HUES48 (cell line): ENCODE measurements at regions not wholly inside any gene's neighbourhood (a gene's known extent, or its start where the extent isn't known, plus 50 kb on each side); places are given as distances from the start of the nearest gene placed in this dataset.

ENCODE experiments used
- H3K27ac ChIP-seq: one replicate; pipeline ENCODE4 v1.7.0; 2013; ENCODE audit warnings: low read depth, low read length, inconsistent platforms
- H3K27me3 ChIP-seq: 2 replicates; pipeline ENCODE4 v1.6.1; 2013; ENCODE audit warnings: mild to moderate bottlenecking, low read length; ENCODE audit not compliant: control insufficient read depth, insufficient read depth
- H3K36me3 ChIP-seq: 2 replicates; pipeline ENCODE4 v1.6.1; 2013; ENCODE audit warnings: low read length; ENCODE audit not compliant: control insufficient read depth, insufficient read depth
- H3K4me1 ChIP-seq: 2 replicates; pipeline ENCODE4 v1.6.1; 2013; ENCODE audit warnings: mild to moderate bottlenecking, low read length; ENCODE audit not compliant: control insufficient read depth, insufficient read depth
- H3K4me3 ChIP-seq: 2 replicates; pipeline ENCODE4 v1.5.1; 2013; ENCODE audit warnings: mild to moderate bottlenecking, low read depth, low read length
- H3K9ac ChIP-seq: 2 replicates; pipeline ENCODE4 v1.6.1; 2013; ENCODE audit warnings: mild to moderate bottlenecking, low read depth, low read length, moderate library complexity
- H3K9me3 ChIP-seq: 2 replicates; pipeline ENCODE4 v1.6.1; 2013; ENCODE audit warnings: low read length; ENCODE audit not compliant: control insufficient read depth, insufficient read depth

GRCh38 chr1:216983823-216984222, 260.6 kb upstream of the ESRRG start:
- Histone ChIP-seq H3K9ac (no peak overlapping the region), H3K9me3 (no peaks in the 10 kb centered on the region), H3K27me3 (no peaks in the 10 kb centered on the region), H3K36me3 (no peaks in the 10 kb centered on the region), H3K4me3 (no peak overlapping the region), H3K4me1 (peaks cover 13% of the 10 kb centered on the region; the same call in 1 of the 2 replicates), H3K27ac (peak overlapping the region; percentile 60)

GRCh38 chr1:216961516-216961915, 238.3 kb upstream of the ESRRG start:
- Histone ChIP-seq H3K9me3 (no peaks in the 10 kb centered on the region), H3K36me3 (no peaks in the 10 kb centered on the region), H3K9ac (no peak overlapping the region), H3K4me1 (no peaks in the 10 kb centered on the region), H3K4me3 (no peak overlapping the region), H3K27me3 (no peaks in the 10 kb centered on the region), H3K27ac (no peak overlapping the region)

GRCh38 chr1:216960716-216961115, 237.5 kb upstream of the ESRRG start:
- Histone ChIP-seq H3K36me3 (no peaks in the 10 kb centered on the region), H3K4me3 (no peak overlapping the region), H3K4me1 (no peaks in the 10 kb centered on the region)

GRCh38 chr1:216958569-216958968, 235.3 kb upstream of the ESRRG start:
- Histone ChIP-seq H3K27me3 (no peaks in the 10 kb centered on the region), H3K4me1 (no peaks in the 10 kb centered on the region), H3K4me3 (no peak overlapping the region), H3K27ac (no peak overlapping the region), H3K9me3 (no peaks in the 10 kb centered on the region), H3K9ac (no peak overlapping the region), H3K36me3 (no peaks in the 10 kb centered on the region)

More at GRCh38 chr1:216960716-216961115, 237.5 kb upstream of the ESRRG start:
- Histone ChIP-seq H3K9ac (no peak overlapping the region), H3K27ac (no peak overlapping the region), H3K27me3 (no peaks in the 10 kb centered on the region), H3K9me3 (no peaks in the 10 kb centered on the region)

- H3K4me3 ChIP-seq = no peak overlapping the region
- H3K27ac ChIP-seq = no peak overlapping the region
- H3K4me1 ChIP-seq = peaks cover 18% of the 10 kb centered on the region
- H3K27me3 ChIP-seq = no peaks in the 10 kb centered on the region
- no peak overlapping the region for H3K9ac ChIP-seq
- H3K36me3 ChIP-seq = no peaks in the 10 kb centered on the region
- H3K9me3 ChIP-seq = no peaks in the 10 kb centered on the region
Measured at GRCh38 chr1:216953495-216953894, 230.3 kb upstream of the ESRRG start.

- H3K27me3 ChIP-seq = no peaks in the 10 kb centered on the region
- H3K4me1 ChIP-seq = peaks cover 18% of the 10 kb centered on the region
- H3K27ac ChIP-seq = no peak overlapping the region
- H3K4me3 ChIP-seq = no peak overlapping the region
- no peak overlapping the region for H3K9ac ChIP-seq
- H3K36me3 ChIP-seq = no peaks in the 10 kb centered on the region
- no peaks in the 10 kb centered on the region for H3K9me3 ChIP-seq
Measured at GRCh38 chr1:216952864-216953263, 229.6 kb upstream of the ESRRG start.

GRCh38 chr1:216945538-216946080, 222.4 kb upstream of the ESRRG start:
- H3K36me3 ChIP-seq = no peaks in the 10 kb centered on the region
- peak overlapping the region; percentile 20; the same call in 1 of the 2 replicates for H3K9ac ChIP-seq
- H3K27me3 ChIP-seq = no peaks in the 10 kb centered on the region
- H3K4me1 ChIP-seq = peaks cover 40% of the 10 kb centered on the region
- peak overlapping the region; percentile 76 for H3K27ac ChIP-seq
- H3K4me3 ChIP-seq = peak overlapping the region; percentile 25; the same call in 1 of the 2 replicates
- H3K9me3 ChIP-seq = no peaks in the 10 kb centered on the region

- Histone ChIP-seq H3K36me3 (no peaks in the 10 kb centered on the region), H3K27me3 (no peaks in the 10 kb centered on the region), H3K9ac (peak overlapping the region; percentile 20; the same call in 1 of the 2 replicates), H3K4me3 (peak overlapping the region; percentile 25; the same call in 1 of the 2 replicates), H3K9me3 (no peaks in the 10 kb centered on the region), H3K27ac (peak overlapping the region; percentile 76), H3K4me1 (peaks cover 42% of the 10 kb centered on the region)
Measured at GRCh38 chr1:216944864-216945510, 221.8 kb upstream of the ESRRG start.

- no peak overlapping the region for H3K4me3 ChIP-seq
- H3K4me1 ChIP-seq = peaks cover 44% of the 10 kb centered on the region
- H3K36me3 ChIP-seq = no peaks in the 10 kb centered on the region
- H3K27me3 ChIP-seq = no peaks in the 10 kb centered on the region
- H3K27ac ChIP-seq = peak overlapping the region; percentile 28
- no peaks in the 10 kb centered on the region for H3K9me3 ChIP-seq
- H3K9ac ChIP-seq = no peak overlapping the region
Measured at GRCh38 chr1:216937491-216937890, 214.3 kb upstream of the ESRRG start.

- Histone ChIP-seq H3K9ac (no peak overlapping the region), H3K27me3 (no peaks in the 10 kb centered on the region), H3K36me3 (no peaks in the 10 kb centered on the region), H3K4me1 (peaks cover 44% of the 10 kb centered on the region), H3K4me3 (no peak overlapping the region), H3K9me3 (no peaks in the 10 kb centered on the region), H3K27ac (no peak overlapping the region)
Measured at GRCh38 chr1:216936779-216937178, 213.6 kb upstream of the ESRRG start.

- Histone ChIP-seq H3K9ac (no peak overlapping the region), H3K27ac (peak overlapping the region; percentile 5), H3K36me3 (no peaks in the 10 kb centered on the region), H3K4me1 (peaks cover 44% of the 10 kb centered on the region), H3K9me3 (no peaks in the 10 kb centered on the region), H3K27me3 (no peaks in the 10 kb centered on the region), H3K4me3 (no peak overlapping the region)
Measured at GRCh38 chr1:216935901-216936300, 212.7 kb upstream of the ESRRG start.
